KG1 (cell line): ENCODE measurements at regions not wholly inside any gene's neighbourhood (a gene's known extent, or its start where the extent isn't known, plus 50 kb on each side); places are given as distances from the start of the nearest gene placed in this dataset.
A peak's percentile ranks its signal among the peaks of the same experiment; 100 is the strongest.

Source experiments
- DNase-seq: peaks from one replicate; lab custom pipeline; 2025; lab: John Stamatoyannopoulos, UW

DNA sequence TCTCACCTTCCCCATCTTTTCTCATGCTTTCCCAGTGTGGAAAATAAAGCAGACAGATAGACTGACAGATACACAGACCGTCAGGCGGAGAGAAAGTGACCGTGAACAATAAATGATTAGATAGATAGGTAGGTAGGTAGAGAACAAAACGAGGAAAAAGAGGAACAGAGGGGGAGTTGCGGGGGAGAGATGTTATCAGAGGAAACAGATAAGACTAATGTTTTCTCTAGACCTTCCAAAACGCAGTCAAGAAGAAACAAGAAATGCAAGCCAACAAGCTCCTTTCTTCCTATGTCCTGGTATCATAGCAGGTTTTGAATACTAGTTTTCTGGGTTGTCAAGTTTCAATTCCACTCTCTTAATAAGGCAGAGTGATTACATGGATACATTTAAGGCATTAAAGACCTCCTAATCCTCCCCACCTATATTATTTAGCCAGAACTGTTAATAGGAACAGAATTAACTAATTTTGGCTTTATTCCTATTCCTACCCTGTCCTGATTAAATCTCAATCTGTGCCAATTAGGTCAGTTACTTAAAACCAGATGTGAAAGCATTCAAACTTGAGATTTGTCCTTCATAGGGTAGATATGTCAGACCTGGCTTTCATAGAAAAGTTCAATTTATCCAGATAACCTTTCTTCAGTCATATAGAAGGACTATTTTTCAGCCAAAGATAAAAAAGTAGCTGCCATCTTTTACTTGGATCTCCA is 89.0 kb upstream of the PTPRR start:
- no peak for DNase-seq

GRCh38 chr12:71008616-71009015 is 88.1 kb upstream of the PTPRR start:
- DNase-seq = peak; percentile 4

- no peak for DNase-seq
These were observed 87.4 kb upstream of the PTPRR start for GRCh38 chr12:71007781-71008404.

- DNase-seq = no peak
These were observed 86.5 kb upstream of the PTPRR start for GRCh38 chr12:71007020-71007419.

DNA sequence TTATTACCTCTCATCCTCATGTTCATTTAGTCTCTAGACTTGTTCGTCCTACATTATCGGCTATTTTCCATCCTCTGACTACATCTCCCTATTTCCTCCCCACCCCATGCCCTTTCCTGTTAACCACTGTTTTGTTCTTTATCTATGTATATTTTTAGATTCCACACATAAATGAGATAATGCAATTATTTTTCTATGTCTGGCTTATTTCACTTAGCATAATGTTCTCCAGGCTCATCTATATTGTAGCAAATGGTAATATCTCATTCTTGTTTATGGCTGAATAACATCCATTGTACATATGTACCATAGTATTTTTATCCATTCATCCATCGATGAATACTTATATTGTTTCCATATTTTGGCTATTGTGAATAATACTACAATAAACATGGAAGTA is 84.6 kb upstream of the PTPRR start:
- DNase-seq = no peak

- no peak for DNase-seq
These were observed 84.0 kb upstream of the PTPRR start for GRCh38 chr12:71004578-71004977.

DNA sequence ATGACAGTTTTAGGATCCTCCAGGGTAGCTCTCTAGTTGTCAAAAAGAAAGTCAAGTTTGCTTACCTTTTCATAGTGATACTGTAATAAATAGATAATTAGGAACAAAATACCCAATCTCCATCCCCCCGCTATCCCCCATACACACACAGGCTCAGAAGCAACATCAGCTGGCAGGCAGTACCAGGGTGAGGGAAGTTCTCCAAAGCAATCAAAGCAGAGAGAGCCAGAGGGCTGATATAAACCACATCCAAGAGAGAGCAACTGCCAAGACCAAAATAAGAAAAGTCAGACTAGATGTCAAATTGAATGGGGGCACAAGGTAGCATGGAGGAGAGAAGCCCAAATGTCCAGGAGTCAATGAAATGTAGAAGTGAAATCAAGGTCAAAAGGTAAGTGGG is 80.2 kb upstream of the PTPRR start:
- no peak for DNase-seq

GRCh38 chr12:71000255-71000654 is 79.7 kb upstream of the PTPRR start:
- DNase-seq = no peak

DNA sequence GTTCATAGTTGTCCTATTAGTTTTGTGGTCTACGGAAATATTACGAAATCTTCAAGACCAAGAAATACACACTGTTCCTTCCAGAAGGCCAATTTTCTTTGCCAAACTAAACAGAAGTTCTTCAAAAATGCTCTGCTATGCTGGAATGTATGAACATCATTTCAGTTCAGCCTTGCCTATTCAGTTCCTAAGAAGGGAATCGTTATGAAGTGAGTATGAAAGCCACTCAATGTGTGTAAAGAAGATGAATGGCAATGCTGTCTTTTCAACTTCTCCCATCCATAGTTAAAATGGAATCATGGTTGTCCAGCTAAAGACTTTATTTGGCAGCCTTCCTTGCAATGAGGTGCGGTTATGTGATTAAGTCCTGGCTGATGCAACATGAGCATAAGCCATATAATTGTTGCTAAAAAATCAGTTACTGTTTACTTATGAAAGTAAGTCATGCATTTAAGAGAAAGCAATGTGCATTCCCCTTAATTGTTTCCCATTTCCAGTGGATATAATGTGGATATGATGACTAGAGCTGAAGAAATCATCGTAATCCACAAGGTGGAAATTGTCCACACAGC is 73.8 kb upstream of the PTPRR start:
- no peak for DNase-seq

DNA sequence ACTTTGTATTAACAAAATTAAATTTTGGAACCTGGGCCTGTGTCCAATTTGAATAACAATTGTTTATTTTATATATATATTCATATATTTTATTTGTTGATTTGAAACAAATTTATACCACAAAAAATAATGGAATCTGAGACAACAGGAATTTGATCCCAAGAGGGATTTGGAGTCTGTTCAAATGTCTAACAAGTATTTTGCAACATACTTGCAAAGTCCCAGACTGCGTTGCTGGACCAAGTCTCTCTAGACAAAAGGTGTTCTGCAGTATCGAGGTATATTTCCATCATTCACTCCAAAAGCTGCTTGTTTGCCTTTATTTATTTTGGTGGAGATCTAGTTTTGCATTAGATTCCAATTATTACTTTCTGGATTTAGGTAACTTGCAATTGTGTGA is 68.7 kb upstream of the PTPRR start:
- DNase-seq = no peak

- no peak for DNase-seq
These were observed 65.3 kb upstream of the PTPRR start for GRCh38 chr12:70985850-70986249.

GRCh38 chr12:70983692-70984091 is 63.2 kb upstream of the PTPRR start:
- no peak for DNase-seq

- no peak for DNase-seq
These were observed 62.5 kb upstream of the PTPRR start for GRCh38 chr12:70982991-70983390.

DNA sequence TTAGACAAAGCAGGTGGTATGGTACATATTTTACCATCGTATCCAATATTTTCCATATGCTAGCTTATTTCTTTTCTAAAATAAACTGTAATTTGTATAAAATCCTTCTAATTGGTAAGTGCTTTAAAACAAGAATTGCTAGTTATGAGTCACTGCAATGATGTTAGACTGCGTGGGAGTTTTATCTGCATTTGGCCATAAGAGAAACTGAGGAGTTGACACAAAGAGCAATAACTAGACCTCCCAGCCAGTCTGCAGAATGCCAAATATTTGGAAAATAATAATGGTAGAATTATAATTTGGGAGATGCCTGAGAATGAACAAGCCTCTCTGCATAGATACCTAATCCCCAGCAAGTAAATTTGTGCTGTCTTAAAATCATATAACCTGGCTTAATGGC is 61.7 kb upstream of the PTPRR start:
- DNase-seq = no peak

DNA sequence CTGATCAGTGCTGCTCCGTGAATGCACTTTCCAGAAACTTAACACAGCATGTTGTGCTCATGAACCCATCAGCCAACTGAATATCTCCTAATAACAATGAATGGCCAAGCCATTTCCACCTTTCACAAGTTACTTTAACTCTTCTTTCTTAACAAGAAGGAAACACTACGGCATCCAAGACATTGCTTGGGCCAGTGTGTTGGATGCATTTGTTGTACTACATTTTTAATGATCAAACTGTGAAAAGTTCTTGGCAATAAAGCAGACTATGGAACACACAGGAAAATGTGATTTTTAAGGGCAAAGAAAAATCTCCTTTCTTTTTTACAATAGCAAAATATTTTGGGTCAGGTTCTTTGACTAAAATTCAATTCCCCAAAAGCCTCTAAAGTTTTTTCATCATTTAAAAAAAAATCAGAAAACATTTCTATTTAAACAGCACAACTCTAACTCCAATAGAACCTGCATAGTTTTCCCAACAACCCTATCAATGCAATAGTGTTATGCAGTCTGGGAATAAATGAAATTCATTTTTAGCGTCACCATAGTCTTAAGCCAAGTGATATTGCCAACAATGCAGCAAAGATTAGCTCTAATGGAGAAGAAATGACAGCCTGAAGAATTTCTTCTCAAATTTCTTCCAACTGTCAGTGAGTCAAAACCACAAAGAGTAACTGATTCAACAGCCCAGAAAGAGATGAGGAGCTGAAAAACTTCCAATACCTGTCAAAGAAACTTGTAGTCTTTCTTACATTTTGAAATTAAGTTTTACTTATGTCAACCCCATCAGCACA is 50.7 kb upstream of the PTPRR start:
- no peak for DNase-seq
